ENCODE measurements at regions not wholly inside any gene's neighbourhood (a gene's known extent, or its start where the extent isn't known, plus 50 kb on each side); places are given as distances from the start of the nearest gene placed in this dataset.
"Not testable (repeated sequence)": the region's sequence is repeated elsewhere in the genome, so short reads cannot be mapped to it uniquely, and the experiment has no call there.

DNA sequence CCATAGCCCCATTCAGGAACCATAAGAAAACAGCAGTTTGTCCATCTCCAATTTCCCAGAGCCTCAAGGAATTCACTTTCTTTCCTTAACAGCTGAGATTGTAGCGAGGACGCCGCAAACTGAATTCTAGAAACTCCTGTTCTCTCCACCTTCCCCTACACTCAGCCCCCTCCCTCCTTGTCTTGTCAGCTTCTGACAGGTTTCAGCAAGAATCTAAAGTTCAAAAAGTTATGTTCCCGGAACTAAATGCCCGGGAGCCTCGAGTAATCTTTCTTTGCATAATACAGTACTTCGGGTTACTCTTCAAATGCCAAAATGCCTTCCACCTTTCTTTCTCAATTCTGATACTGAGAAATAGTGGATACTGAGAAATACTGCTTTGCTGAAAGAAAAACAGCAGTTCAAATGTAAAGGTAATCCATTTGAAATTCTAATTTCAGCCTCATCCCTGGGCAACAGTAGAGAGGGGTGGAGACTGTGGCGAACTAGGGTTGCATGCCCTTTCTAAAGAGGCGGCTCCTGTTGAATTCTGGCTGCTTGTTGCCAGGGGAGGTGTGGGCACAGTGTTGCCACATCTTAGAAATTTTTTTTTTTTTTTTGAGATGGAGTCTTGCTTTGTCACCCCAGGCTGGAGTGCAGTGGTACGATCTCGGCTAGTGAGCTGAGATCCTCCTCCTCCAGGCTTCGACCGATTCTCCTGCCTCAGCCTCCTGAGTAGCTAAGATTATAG lies 63.5 kb upstream of the USP7 start:
- DNase-seq = no peak
- Histone ChIP-seq H3K4me2 (ENCODE audit: unreplicated experiment) (no peak overlapping the region), H3K4me1 (ENCODE audit: insufficient read depth) (no peaks in the 10 kb centered on the region), H3K9ac (no peak overlapping the region), H3F3A (ENCODE audit: insufficient read depth) (no peaks in the 10 kb centered on the region), H4K20me1 (ENCODE audit: insufficient read depth) (no peaks in the 10 kb centered on the region), H2AFZ (no peak overlapping the region), H3K27ac (no peak overlapping the region), H3K9me3 (ENCODE audit: low read depth) (no peaks in the 10 kb centered on the region), H3K27me3 (replicated peaks; ENCODE audit: insufficient read depth) (no peaks in the 10 kb centered on the region), H3K36me3 (ENCODE audit: low read depth) (no peaks in the 10 kb centered on the region), H3K79me2 (ENCODE audit: insufficient read depth) (no peaks in the 10 kb centered on the region), H3K9me2 (ENCODE audit: insufficient read depth) (no peaks in the 10 kb centered on the region), H3K4me3 (no peak overlapping the region)
- in situ Hi-C loops (cut with MboI) = loop anchor here (10.0 kb wide), 1 partner anchor 62 kb away; the partner anchor contains the start of gene USP7
- TF ChIP-seq EZH2phosphoT487 (IDR thresholded peaks at IDR 0.05; ENCODE audit: insufficient read depth, low read depth) (no peak), EZH2 (IDR thresholded peaks at IDR 0.05; ENCODE audit: insufficient read depth, poor library complexity, severe bottlenecking) (no peak)
- 87 to 89% methylated on average over 13 of the region's 13 CpGs for WGBS, 2 experiments (ENCODE audit: low coverage in 1 of 2, low lambda C conversion rate in 2 of 2, missing lambda C conversion rate in 2 of 2)

DNA sequence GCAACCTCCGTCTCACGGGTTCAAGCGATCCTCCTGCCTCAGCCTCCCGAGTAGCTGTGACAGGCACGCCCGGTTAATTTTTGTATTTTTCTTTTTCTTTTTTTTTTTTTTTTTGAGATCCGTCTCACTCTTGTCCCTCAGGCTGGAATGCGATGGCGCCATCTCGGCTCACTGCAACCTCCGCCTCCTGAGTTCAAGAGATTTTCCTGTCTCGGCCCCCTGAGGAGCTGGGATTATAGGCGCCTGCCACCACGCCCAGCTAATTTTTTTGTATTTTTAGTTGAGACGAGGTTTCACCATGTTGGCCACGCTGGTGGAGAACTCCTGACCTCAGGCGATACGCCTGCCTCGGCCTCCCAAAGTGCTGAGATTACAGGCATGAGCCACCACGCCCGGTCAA lies 63.0 kb upstream of the HAPSTR1 start:
- not testable (repeated sequence) for H3K9me3 ChIP-seq (ENCODE audit: low read depth); DNase-seq; H3K4me1 ChIP-seq (ENCODE audit: insufficient read depth); H3F3A ChIP-seq (ENCODE audit: insufficient read depth); H3K9ac ChIP-seq; H3K4me2 ChIP-seq (ENCODE audit: unreplicated experiment); H3K27ac ChIP-seq; H3K36me3 ChIP-seq (ENCODE audit: low read depth); H3K79me2 ChIP-seq (ENCODE audit: insufficient read depth); H3K27me3 ChIP-seq (replicated peaks; ENCODE audit: insufficient read depth); H3K4me3 ChIP-seq; H2AFZ ChIP-seq; H3K9me2 ChIP-seq (ENCODE audit: insufficient read depth); H4K20me1 ChIP-seq (ENCODE audit: insufficient read depth)
- 90 to 91% methylated on average over 19 to 21 of the region's 21 CpGs for WGBS, 2 experiments (ENCODE audit: low coverage in 1 of 2, low lambda C conversion rate in 2 of 2, missing lambda C conversion rate in 2 of 2)
- in situ Hi-C loops (cut with MboI) = loop anchor here (10.0 kb wide), 1 partner anchor 64 kb away; the partner anchor contains the start of gene USP7

DNA sequence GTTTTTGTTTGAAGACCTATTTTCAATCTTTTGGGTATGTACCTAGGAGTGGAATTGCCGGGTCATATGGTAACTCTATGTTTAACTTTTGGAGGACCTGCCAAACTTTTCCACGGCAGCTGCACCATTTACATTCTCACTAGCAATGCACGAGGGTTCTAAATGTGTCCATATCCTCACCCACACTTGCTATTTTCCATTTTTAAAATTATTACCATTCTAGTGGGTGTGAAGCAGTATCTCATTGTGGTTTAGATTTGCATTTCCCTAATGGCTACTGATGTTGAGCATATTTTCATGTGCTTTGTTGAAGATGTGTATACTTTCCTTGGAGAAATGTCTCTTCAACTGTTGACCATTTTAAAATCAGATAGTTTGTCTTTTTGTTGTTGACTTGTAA lies 60.3 kb upstream of the HAPSTR1 start:
- H3K9ac ChIP-seq = no peak overlapping the region
- H3K4me1 ChIP-seq (ENCODE audit: insufficient read depth) = no peaks in the 10 kb centered on the region
- no peak overlapping the region for H2AFZ ChIP-seq
- no peaks in the 10 kb centered on the region for H3K79me2 ChIP-seq (ENCODE audit: insufficient read depth)
- no peak overlapping the region for H3K4me3 ChIP-seq
- no peaks in the 10 kb centered on the region for H3F3A ChIP-seq (ENCODE audit: insufficient read depth)
- no peaks in the 10 kb centered on the region for H3K36me3 ChIP-seq (ENCODE audit: low read depth)
- H3K9me3 ChIP-seq (ENCODE audit: low read depth) = no peaks in the 10 kb centered on the region
- H3K4me2 ChIP-seq (ENCODE audit: unreplicated experiment) = no peak overlapping the region
- 44 to 45% methylated on average over 3 of the region's 3 CpGs for WGBS, 2 experiments (ENCODE audit: low coverage in 1 of 2, low lambda C conversion rate in 2 of 2, missing lambda C conversion rate in 2 of 2)
- no peak for DNase-seq
- no peak overlapping the region for H3K27ac ChIP-seq
- no peaks in the 10 kb centered on the region for H3K27me3 ChIP-seq (replicated peaks; ENCODE audit: insufficient read depth)
- in situ Hi-C loops (cut with MboI) = no loop called here
- TF ChIP-seq EZH2 (IDR thresholded peaks at IDR 0.05; ENCODE audit: insufficient read depth, poor library complexity, severe bottlenecking) = no peak
- no peak for TF ChIP-seq EZH2phosphoT487 (IDR thresholded peaks at IDR 0.05; ENCODE audit: insufficient read depth, low read depth)
- H4K20me1 ChIP-seq (ENCODE audit: insufficient read depth) = no peaks in the 10 kb centered on the region
- no peaks in the 10 kb centered on the region for H3K9me2 ChIP-seq (ENCODE audit: insufficient read depth)

GRCh38 chr16:9033125-9033830 lies 58.2 kb upstream of the HAPSTR1 start:
- Histone ChIP-seq H2AFZ (no peak overlapping the region), H3F3A (ENCODE audit: insufficient read depth) (no peaks in the 10 kb centered on the region), H3K9me3 (ENCODE audit: low read depth) (no peaks in the 10 kb centered on the region), H3K36me3 (ENCODE audit: low read depth) (no peaks in the 10 kb centered on the region), H3K27me3 (replicated peaks; ENCODE audit: insufficient read depth) (no peaks in the 10 kb centered on the region), H3K79me2 (ENCODE audit: insufficient read depth) (no peaks in the 10 kb centered on the region), H4K20me1 (ENCODE audit: insufficient read depth) (no peaks in the 10 kb centered on the region), H3K9ac (no peak overlapping the region), H3K27ac (no peak overlapping the region), H3K4me1 (ENCODE audit: insufficient read depth) (no peaks in the 10 kb centered on the region), H3K4me3 (no peak overlapping the region), H3K4me2 (ENCODE audit: unreplicated experiment) (no peak overlapping the region), H3K9me2 (ENCODE audit: insufficient read depth) (no peaks in the 10 kb centered on the region)
- DNase-seq = peak; percentile 81
- in situ Hi-C loops (cut with MboI) = no loop called here
- TF ChIP-seq EZH2phosphoT487 (IDR thresholded peaks at IDR 0.05; ENCODE audit: insufficient read depth, low read depth) (no peak), EZH2 (IDR thresholded peaks at IDR 0.05; ENCODE audit: insufficient read depth, poor library complexity, severe bottlenecking) (no peak)
- WGBS, 2 experiments (ENCODE audit: low coverage in 1 of 2, low lambda C conversion rate in 2 of 2, missing lambda C conversion rate in 2 of 2) = 80 to 89% methylated on average over 10 of the region's 11 CpGs
